Activated CD4-positive, alpha-beta memory T cell treated with anti-CD3 and anti-CD28 coated beads for 36 hours (primary cell): ENCODE measurements at regions not wholly inside any gene's neighbourhood (a gene's known extent, or its start where the extent isn't known, plus 50 kb on each side); places are given as distances from the start of the nearest gene placed in this dataset.

Source experiments
- CTCF ChIA-PET: fragments of 350-600 bp; sonication (Branson Sonifier 250); formaldehyde crosslinking; loops from one replicate; lab custom pipeline; 2021; ENCODE audit warnings: antibody characterized with exemption, inconsistent platforms; lab: Charles Lee
- POLR2A ChIA-PET: fragments of 350-600 bp; sonication (Branson Sonifier 250); formaldehyde crosslinking; loops from one replicate; lab custom pipeline; 2021; ENCODE audit warnings: antibody characterized with exemption; lab: Charles Lee
- DNase-seq: peaks from one replicate; pipeline ENCODE4 v3.0.0-alpha.2; 2020
- H3K27ac Mint-ChIP-seq: one replicate; pipeline ENCODE4 v1.8.0; 2021; ENCODE audit warnings: mixed read lengths
- H3K27me3 Mint-ChIP-seq: one replicate; pipeline ENCODE4 v1.8.0; 2021; ENCODE audit warnings: mixed read lengths
- H3K36me3 Mint-ChIP-seq: one replicate; pipeline ENCODE4 v1.8.0; 2021; ENCODE audit warnings: mixed read lengths
- H3K4me1 Mint-ChIP-seq: one replicate; pipeline ENCODE4 v1.8.0; 2021; ENCODE audit warnings: low read depth, mixed read lengths
- H3K4me3 Mint-ChIP-seq: one replicate; pipeline ENCODE4 v1.8.0; 2021; ENCODE audit warnings: mild to moderate bottlenecking, mixed read lengths
- H3K9me3 Mint-ChIP-seq: one replicate; pipeline ENCODE4 v1.8.0; 2021; ENCODE audit warnings: mixed read lengths
- intact Hi-C: fragments of 100-400 bp; cut with micrococcal nuclease; formaldehyde crosslinking; loops from one replicate; pipeline ENCODE4 v1.15.1; 2023

DNA sequence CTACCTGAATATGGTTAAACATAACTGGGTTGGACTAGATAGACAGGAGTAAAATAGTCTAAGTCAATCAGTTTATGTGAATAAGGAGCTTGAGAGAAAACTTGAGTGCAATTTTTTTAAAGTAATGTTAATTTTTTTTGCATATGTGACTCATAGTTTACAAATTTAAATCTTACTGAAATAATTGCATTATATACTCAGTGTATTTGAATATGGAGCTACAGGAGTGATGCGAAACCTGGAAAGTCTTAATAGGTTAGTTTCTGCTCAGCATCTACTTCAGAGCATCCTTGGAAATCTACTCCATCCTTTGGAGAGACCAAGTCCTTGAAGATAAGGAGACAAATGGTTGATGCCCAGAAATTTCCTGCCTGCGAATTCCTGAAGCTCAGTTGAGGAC lies 318.8 kb upstream of the NXPH2 start:
- Mint-ChIP-seq H3K27ac (no peak overlapping the region), H3K27me3 (no peaks in the 10 kb centered on the region), H3K4me3 (no peak overlapping the region), H3K36me3 (no peaks in the 10 kb centered on the region), H3K9me3 (peaks cover 12% of the 10 kb centered on the region), H3K4me1 (no peaks in the 10 kb centered on the region)
- intact Hi-C loops, result no loop called here
- ChIA-PET POLR2A (no interaction called here), CTCF (no interaction called here)
- no peak for DNase-seq

- ChIA-PET CTCF (no interaction called here), POLR2A (no interaction called here)
- no peak for DNase-seq
- Mint-ChIP-seq H3K4me3 (no peak overlapping the region), H3K27ac (no peak overlapping the region), H3K36me3 (no peaks in the 10 kb centered on the region), H3K9me3 (peaks cover 13% of the 10 kb centered on the region), H3K4me1 (no peaks in the 10 kb centered on the region), H3K27me3 (no peaks in the 10 kb centered on the region)
- intact Hi-C loops, result no loop called here
These were observed 302.9 kb upstream of the NXPH2 start for GRCh38 chr2:139083121-139083520.

DNA sequence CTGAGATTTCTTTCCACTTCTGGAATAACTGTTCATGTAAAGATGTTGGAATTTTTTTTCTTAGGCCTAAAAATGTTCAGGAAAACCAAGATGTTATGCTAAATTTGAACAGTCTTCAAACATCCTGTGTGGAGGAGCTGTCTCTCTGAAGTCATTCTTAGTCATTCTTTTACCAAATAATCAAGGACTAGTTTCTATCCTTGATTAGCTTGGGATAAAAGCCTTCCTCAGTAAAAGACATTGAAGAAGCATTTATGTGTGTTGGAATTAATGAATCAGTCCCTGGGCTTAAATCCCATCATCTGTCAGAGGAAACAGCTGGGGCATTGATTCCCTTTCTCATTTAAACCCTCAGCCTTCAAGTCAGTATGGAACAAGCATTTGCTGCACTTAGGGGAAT lies 300.1 kb upstream of the NXPH2 start:
- H3K27me3 Mint-ChIP-seq, result no peaks in the 10 kb centered on the region
- peaks cover 11% of the 10 kb centered on the region for H3K9me3 Mint-ChIP-seq
- ChIA-PET CTCF (no interaction called here), POLR2A (no interaction called here)
- intact Hi-C loops, result no loop called here
- H3K27ac Mint-ChIP-seq, result no peak overlapping the region
- no peak overlapping the region for H3K4me3 Mint-ChIP-seq
- H3K36me3 Mint-ChIP-seq, result no peaks in the 10 kb centered on the region
- DNase-seq, result no peak
- no peaks in the 10 kb centered on the region for H3K4me1 Mint-ChIP-seq

- ChIA-PET CTCF (no interaction called here), POLR2A (no interaction called here)
- Mint-ChIP-seq H3K27me3 (no peaks in the 10 kb centered on the region), H3K9me3 (peaks cover 11% of the 10 kb centered on the region), H3K36me3 (no peaks in the 10 kb centered on the region), H3K27ac (no peak overlapping the region), H3K4me3 (no peak overlapping the region), H3K4me1 (no peaks in the 10 kb centered on the region)
- intact Hi-C loops, result no loop called here
- no peak for DNase-seq
These were observed 299.1 kb upstream of the NXPH2 start for GRCh38 chr2:139079311-139079710.

GRCh38 chr2:139078376-139078775 lies 298.2 kb upstream of the NXPH2 start:
- intact Hi-C loops, result no loop called here
- Mint-ChIP-seq H3K9me3 (peaks cover 15% of the 10 kb centered on the region), H3K4me3 (no peak overlapping the region), H3K36me3 (no peaks in the 10 kb centered on the region), H3K27me3 (no peaks in the 10 kb centered on the region), H3K4me1 (no peaks in the 10 kb centered on the region), H3K27ac (no peak overlapping the region)
- ChIA-PET CTCF (interaction anchor here (0.8 kb wide), 1 partner anchor 98 kb away, joined by 3 read pairs; no protein-coding TSS in a partner anchor), POLR2A (no interaction called here)
- no peak for DNase-seq

- Mint-ChIP-seq H3K4me3 (no peak overlapping the region), H3K4me1 (no peaks in the 10 kb centered on the region), H3K9me3 (peaks cover 12% of the 10 kb centered on the region), H3K27me3 (no peaks in the 10 kb centered on the region), H3K36me3 (no peaks in the 10 kb centered on the region), H3K27ac (no peak overlapping the region)
- DNase-seq, result no peak
- POLR2A ChIA-PET, result no interaction called here
- intact Hi-C loops, result no loop called here
- CTCF ChIA-PET, result interaction anchor here (0.6 kb wide), 1 partner anchor 22 kb away, joined by 4 read pairs; no protein-coding TSS in a partner anchor
These were observed 297.0 kb upstream of the NXPH2 start for GRCh38 chr2:139077099-139077737.

GRCh38 chr2:139067874-139068273 lies 287.7 kb upstream of the NXPH2 start:
- intact Hi-C loops, result no loop called here
- Mint-ChIP-seq H3K9me3 (peaks cover 2% of the 10 kb centered on the region), H3K27me3 (no peaks in the 10 kb centered on the region), H3K4me1 (no peaks in the 10 kb centered on the region), H3K36me3 (no peaks in the 10 kb centered on the region), H3K27ac (no peak overlapping the region), H3K4me3 (no peak overlapping the region)
- DNase-seq, result no peak
- ChIA-PET CTCF (no interaction called here), POLR2A (no interaction called here)

DNA sequence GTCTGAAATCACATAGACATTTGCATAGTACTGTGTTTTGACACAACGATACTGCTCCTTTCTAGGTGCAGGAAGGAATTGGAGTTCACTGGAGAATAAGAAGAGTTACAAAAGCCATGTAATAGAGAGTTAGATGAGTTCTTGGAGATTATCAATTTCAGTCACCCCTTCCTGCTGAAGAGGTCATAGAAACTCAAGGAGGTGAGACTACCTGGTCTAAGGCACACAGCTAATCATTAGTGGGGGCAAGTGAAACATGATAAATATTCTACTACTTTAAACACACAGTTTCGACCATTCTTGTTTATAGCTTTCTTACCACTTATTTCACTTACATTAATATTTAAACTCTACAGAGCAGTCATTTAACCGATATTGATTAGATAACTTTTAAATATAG lies 286.9 kb upstream of the NXPH2 start:
- no peaks in the 10 kb centered on the region for H3K4me1 Mint-ChIP-seq
- H3K27me3 Mint-ChIP-seq, result no peaks in the 10 kb centered on the region
- H3K4me3 Mint-ChIP-seq, result no peak overlapping the region
- DNase-seq, result no peak
- intact Hi-C loops, result no loop called here
- H3K9me3 Mint-ChIP-seq, result peaks cover 6% of the 10 kb centered on the region
- CTCF ChIA-PET, result no interaction called here
- no peaks in the 10 kb centered on the region for H3K36me3 Mint-ChIP-seq
- POLR2A ChIA-PET, result no interaction called here
- H3K27ac Mint-ChIP-seq, result no peak overlapping the region

DNA sequence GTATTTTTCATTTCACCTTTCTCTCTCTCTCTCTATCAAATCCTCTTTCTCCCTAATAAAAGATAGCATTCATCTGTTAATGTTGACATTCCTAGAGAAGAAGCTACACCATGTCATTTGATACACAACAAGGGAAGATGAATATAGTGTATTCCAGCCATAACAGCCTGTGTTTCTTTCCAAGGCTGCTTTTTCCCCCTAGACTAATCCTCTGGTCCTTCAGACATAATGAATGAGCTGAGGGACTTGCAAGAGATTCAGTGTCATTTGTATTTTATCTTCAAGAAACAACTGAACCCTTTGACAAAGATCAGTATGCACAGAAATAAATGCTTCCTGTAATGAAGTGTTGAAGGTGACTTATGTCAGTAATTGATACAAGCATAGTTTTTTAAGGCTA lies 284.0 kb upstream of the NXPH2 start:
- POLR2A ChIA-PET, result no interaction called here
- Mint-ChIP-seq H3K4me3 (no peak overlapping the region), H3K4me1 (no peaks in the 10 kb centered on the region), H3K36me3 (no peaks in the 10 kb centered on the region), H3K27me3 (no peaks in the 10 kb centered on the region), H3K9me3 (peaks cover 9% of the 10 kb centered on the region), H3K27ac (no peak overlapping the region)
- DNase-seq, result no peak
- CTCF ChIA-PET, result no interaction called here
- intact Hi-C loops, result no loop called here

DNA sequence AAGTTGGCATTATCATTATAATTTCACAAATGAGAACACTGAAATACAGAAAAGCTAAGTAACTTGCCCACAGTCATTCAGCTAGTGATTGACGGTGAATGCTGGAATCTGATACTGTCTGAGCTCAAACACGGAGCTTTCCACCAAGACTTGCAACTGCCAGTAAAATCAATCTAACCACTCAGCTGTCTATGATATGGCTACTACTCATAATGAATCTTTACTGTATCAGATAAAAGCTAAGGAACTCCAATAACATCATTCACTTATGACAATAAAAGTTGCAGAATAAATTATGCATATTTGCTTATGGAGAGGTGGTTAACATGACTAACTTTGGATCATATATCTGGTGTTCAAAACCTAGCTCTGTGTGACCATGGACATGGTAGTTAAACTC lies 279.4 kb upstream of the NXPH2 start:
- no peaks in the 10 kb centered on the region for H3K36me3 Mint-ChIP-seq
- ChIA-PET POLR2A (no interaction called here), CTCF (interaction anchor here (1.0 kb wide), 1 partner anchor 11 kb away, joined by 3 read pairs; no protein-coding TSS in a partner anchor)
- no peaks in the 10 kb centered on the region for H3K4me1 Mint-ChIP-seq
- no peak overlapping the region for H3K4me3 Mint-ChIP-seq
- peaks cover 15% of the 10 kb centered on the region for H3K9me3 Mint-ChIP-seq
- no peaks in the 10 kb centered on the region for H3K27me3 Mint-ChIP-seq
- no peak for DNase-seq
- H3K27ac Mint-ChIP-seq, result no peak overlapping the region
- intact Hi-C loops, result no loop called here

DNA sequence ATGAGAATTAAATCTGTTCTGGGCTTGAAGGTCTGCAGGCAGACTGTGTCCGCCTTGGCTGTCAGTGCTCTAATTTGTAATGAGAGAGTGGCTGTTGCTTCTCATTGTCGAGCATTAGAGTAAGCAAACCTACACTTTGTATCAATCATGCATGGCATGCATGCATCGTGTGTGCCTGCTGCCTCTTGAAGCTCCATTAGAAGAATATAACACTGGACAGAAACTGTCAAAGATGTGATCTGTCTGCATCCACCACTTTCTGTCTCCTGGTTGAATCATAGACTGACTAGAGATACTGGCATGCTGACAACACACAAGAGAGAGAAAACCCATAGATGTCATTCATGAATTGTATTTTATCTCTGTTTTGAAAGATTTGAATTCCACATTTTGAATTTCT lies 275.0 kb upstream of the NXPH2 start:
- ChIA-PET CTCF (no interaction called here), POLR2A (no interaction called here)
- Mint-ChIP-seq H3K27ac (no peak overlapping the region), H3K9me3 (peaks cover 12% of the 10 kb centered on the region), H3K36me3 (no peaks in the 10 kb centered on the region), H3K27me3 (no peaks in the 10 kb centered on the region), H3K4me3 (no peak overlapping the region), H3K4me1 (no peaks in the 10 kb centered on the region)
- intact Hi-C loops, result no loop called here
- DNase-seq, result no peak

GRCh38 chr2:139048017-139048416 lies 267.8 kb upstream of the NXPH2 start:
- Mint-ChIP-seq H3K4me3 (no peak overlapping the region), H3K27me3 (no peaks in the 10 kb centered on the region), H3K4me1 (no peaks in the 10 kb centered on the region), H3K27ac (no peak overlapping the region), H3K9me3 (peaks cover 14% of the 10 kb centered on the region), H3K36me3 (no peaks in the 10 kb centered on the region)
- POLR2A ChIA-PET, result no interaction called here
- DNase-seq, result no peak
- intact Hi-C loops, result no loop called here
- CTCF ChIA-PET, result interaction anchor here (1.1 kb wide), 1 partner anchor 12 kb away, joined by 3 read pairs; no protein-coding TSS in a partner anchor

DNA sequence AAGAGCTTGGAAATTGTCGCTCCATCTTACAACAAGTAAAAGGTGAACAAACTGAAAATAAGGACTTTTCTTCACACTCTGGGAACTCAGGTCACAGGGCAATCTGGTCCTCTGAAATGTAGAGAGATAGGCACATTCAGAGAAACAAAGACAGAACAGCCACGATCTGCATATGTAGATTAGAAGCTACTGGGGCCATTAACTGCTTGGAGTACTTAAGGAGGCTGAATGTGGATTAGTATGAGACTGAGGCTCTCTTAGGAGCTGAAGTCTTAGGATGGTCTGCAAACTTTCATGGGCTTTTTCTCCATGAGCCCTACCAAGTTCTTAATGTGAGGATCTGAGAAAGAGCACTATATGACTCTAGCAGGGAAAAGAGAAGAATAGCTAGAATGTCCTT lies 265.3 kb upstream of the NXPH2 start:
- Mint-ChIP-seq H3K9me3 (peaks cover 11% of the 10 kb centered on the region), H3K36me3 (no peaks in the 10 kb centered on the region), H3K27ac (no peak overlapping the region), H3K4me1 (no peaks in the 10 kb centered on the region), H3K4me3 (no peak overlapping the region), H3K27me3 (no peaks in the 10 kb centered on the region)
- POLR2A ChIA-PET, result no interaction called here
- CTCF ChIA-PET, result no interaction called here
- no peak for DNase-seq
- intact Hi-C loops, result no loop called here
